SK-N-SH (cell line): ENCODE measurements at regions not wholly inside any gene's neighbourhood (a gene's known extent, or its start where the extent isn't known, plus 50 kb on each side); places are given as distances from the start of the nearest gene placed in this dataset.

Experiments used
- CTCF ChIA-PET: fragments of 300-600, 350-600 bp; formaldehyde crosslinking; extraction: SDS; loops from one replicate; lab custom pipeline; 2021; lab: Yijun Ruan, JAX
- POLR2A ChIA-PET: fragments of 350-600 bp; sonication (Branson Sonifier 250); formaldehyde crosslinking; extraction: SDS; loops from one replicate; lab custom pipeline; 2020; ENCODE audit warnings: antibody characterized with exemption, inconsistent platforms; lab: Yijun Ruan, JAX
- DNase-seq: peaks from one replicate; pipeline ENCODE4 v3.0.0; 2012
- H2AFZ ChIP-seq: fragments of 200-600 bp; sonication (generic); 2 replicates; pipeline ENCODE4 v1.8.1; 2016; ENCODE audit warnings: antibody characterized with exemption, mild to moderate bottlenecking, low read depth
- H3F3A ChIP-seq: fragments of 200-600 bp; sonication (generic); replicated peaks from 2 replicates; pipeline ENCODE3; 2016; ENCODE audit warnings: antibody characterized with exemption, mild to moderate bottlenecking; ENCODE audit not compliant: insufficient read depth
- H3K27ac ChIP-seq, 2 experiments: fragments of 200-500 bp in 1 of 2; fragments of 200-600 bp in 1 of 2; sonication (Bioruptor generic) in 1 of 2; sonication (generic), shearing (Covaris generic) in 1 of 2; 2 replicates each; pipeline versions ENCODE4 v1.5.1 to v1.6.1; 2014 to 2016; ENCODE audit warnings: low read depth in 2 of 2, inconsistent platforms in 1 of 2, low read length in 1 of 2, mild to moderate bottlenecking in 1 of 2, mixed read lengths in 1 of 2
- H3K27me3 ChIP-seq: fragments of 200-600 bp; sonication (generic), shearing (Covaris generic); 2 replicates; pipeline ENCODE4 v1.6.1; 2016; ENCODE audit warnings: mixed run types; ENCODE audit not compliant: insufficient read depth
- H3K36me3 ChIP-seq, 2 experiments: fragments of 200-500 bp in 1 of 2; fragments of 200-600 bp in 1 of 2; sonication (Bioruptor generic) in 1 of 2; sonication (generic) in 1 of 2; replicated peaks in 1 of 2; 2 replicates each; pipeline versions ENCODE3 to v1.5.1; 2014 to 2016; ENCODE audit warnings: low read length in 1 of 2, mild to moderate bottlenecking in 1 of 2; ENCODE audit not compliant: insufficient read depth in 2 of 2, control insufficient read depth in 1 of 2
- H3K4me1 ChIP-seq, 2 experiments: fragments of 200-500 bp in 1 of 2; fragments of 200-600 bp in 1 of 2; sonication (Bioruptor generic) in 1 of 2; sonication (generic), shearing (Covaris generic) in 1 of 2; 2 replicates each; pipeline versions ENCODE4 v1.5.1 to v1.6.1; 2014 to 2016; ENCODE audit warnings: low read depth in 1 of 2, low read length in 1 of 2, mixed run types in 1 of 2; ENCODE audit not compliant: insufficient read depth in 2 of 2, control insufficient read depth in 1 of 2
- H3K4me2 ChIP-seq: fragments of 200-600 bp; sonication (generic), shearing (Covaris generic); 2 replicates; pipeline ENCODE4 v1.6.1; 2017; ENCODE audit warnings: mixed run types
- H3K4me3 ChIP-seq, 2 experiments: fragments of 200-500 bp in 1 of 2; fragments of 200-600 bp in 1 of 2; sonication (Bioruptor generic) in 1 of 2; sonication (generic), shearing (Covaris generic) in 1 of 2; 2 replicates each; pipeline versions ENCODE4 v1.5.1 to v1.8.1; 2014 to 2016; ENCODE audit warnings: low read depth in 2 of 2, inconsistent platforms in 1 of 2, low read length in 1 of 2, mild to moderate bottlenecking in 1 of 2, mixed read lengths in 1 of 2, moderate library complexity in 1 of 2
- H3K79me2 ChIP-seq: fragments of 200-600 bp; sonication (generic); 2 replicates; pipeline ENCODE4 v1.8.1; 2017; ENCODE audit warnings: mild to moderate bottlenecking; ENCODE audit not compliant: insufficient read depth
- H3K9ac ChIP-seq: fragments of 200-600 bp; sonication (generic); 2 replicates; pipeline ENCODE4 v1.6.1; 2017; ENCODE audit warnings: mixed run types
- H3K9me2 ChIP-seq: fragments of 200-600 bp; sonication (generic); 2 replicates; pipeline ENCODE4 v1.6.1; 2017; ENCODE audit warnings: mixed run types
- H3K9me3 ChIP-seq: fragments of 200-600 bp; sonication (generic); 2 replicates; pipeline ENCODE4 v1.6.1; 2017; ENCODE audit warnings: mixed run types, mild to moderate bottlenecking, moderate library complexity
- H4K20me1 ChIP-seq: fragments of 200-600 bp; sonication (generic); 2 replicates; pipeline ENCODE4 v1.6.1; 2017; ENCODE audit warnings: mild to moderate bottlenecking, mixed run types; ENCODE audit not compliant: insufficient read depth
- CTCF ChIP-seq: fragments of 200-600 bp; sonication (generic); IDR thresholded peaks from 2 replicates; pipeline ENCODE4 v1.6.1; 2017; ENCODE audit warnings: antibody characterized with exemption, mild to moderate bottlenecking, moderate library complexity
- ELF1 ChIP-seq: IDR thresholded peaks from 2 replicates; pipeline ENCODE4 v1.4.0; 2012
- EZH2phosphoT487 ChIP-seq: fragments of 200-600 bp; sonication (generic); IDR thresholded peaks from 2 replicates; pipeline ENCODE4 v1.6.1; 2017; ENCODE audit warnings: low read depth, mixed run types, mild to moderate bottlenecking, antibody characterized with exemption, moderate library complexity, borderline replicate concordance
- POLR2AphosphoS5 ChIP-seq: IDR thresholded peaks from 2 replicates; pipeline ENCODE4 v1.6.1; 2012; ENCODE audit warnings: low read depth, low read length
- RCOR1 ChIP-seq: fragments of 150-350 bp; IDR thresholded peaks from 2 replicates; pipeline ENCODE4 v1.6.1; 2017; ENCODE audit warnings: antibody characterized with exemption, low read length
- USF1 ChIP-seq: IDR thresholded peaks from 2 replicates; pipeline ENCODE4 v1.4.0; 2012; ENCODE audit warnings: low read depth, borderline replicate concordance
- YY1 ChIP-seq: IDR thresholded peaks from 2 replicates; pipeline ENCODE4 v1.4.0; 2012; ENCODE audit warnings: low read depth, mild to moderate bottlenecking
- WGBS: methylation state at CpG from one replicate; pipeline ENCODE4 v1.1.6; 2017; ENCODE audit warnings: low lambda C conversion rate; 5-methylcytosine and 5-hydroxymethylcytosine counted together
- TF ChIP-seq, protein P1 (sequence below): IDR thresholded peaks from 2 replicates; pipeline ENCODE4 v1.6.1; 2012; ENCODE audit warnings: mild to moderate bottlenecking, low read depth, low read length, moderate library complexity
- TF ChIP-seq, protein P2 (sequence below): IDR thresholded peaks from 2 replicates; pipeline ENCODE4; 2012

DNA sequence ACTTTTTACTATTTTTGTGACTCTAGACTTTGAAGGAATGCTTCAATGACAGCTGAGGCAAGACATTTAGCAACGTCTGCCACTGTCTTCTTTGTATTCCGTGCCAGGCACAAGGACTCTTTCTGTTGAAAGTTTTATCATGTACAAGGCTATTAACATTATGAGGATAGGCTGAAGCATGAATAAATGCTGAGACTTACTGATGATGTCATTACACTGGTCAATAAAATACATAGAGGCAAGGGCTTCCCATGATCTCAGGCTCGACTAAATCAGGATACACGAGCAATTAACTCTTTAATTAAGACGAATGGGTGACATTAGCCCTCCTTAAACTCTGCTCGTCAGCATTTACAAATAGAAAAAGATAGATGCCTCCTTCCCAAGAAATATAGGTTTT lies 1393.3 kb upstream of the WWC1 start:
- POLR2A ChIA-PET: no interaction called here

More for the DNA sequence above, 1393.3 kb upstream of the WWC1 start:
- H3K4me2 ChIP-seq: no peak overlapping the region
- no peaks in the 10 kb centered on the region for H3K27me3 ChIP-seq
- H2AFZ ChIP-seq: no peak overlapping the region
- no peaks in the 10 kb centered on the region for H3K9me3 ChIP-seq
- H3K9me2 ChIP-seq: no peaks in the 10 kb centered on the region
- DNase-seq: no peak
- TF ChIP-seq, protein P1, sequence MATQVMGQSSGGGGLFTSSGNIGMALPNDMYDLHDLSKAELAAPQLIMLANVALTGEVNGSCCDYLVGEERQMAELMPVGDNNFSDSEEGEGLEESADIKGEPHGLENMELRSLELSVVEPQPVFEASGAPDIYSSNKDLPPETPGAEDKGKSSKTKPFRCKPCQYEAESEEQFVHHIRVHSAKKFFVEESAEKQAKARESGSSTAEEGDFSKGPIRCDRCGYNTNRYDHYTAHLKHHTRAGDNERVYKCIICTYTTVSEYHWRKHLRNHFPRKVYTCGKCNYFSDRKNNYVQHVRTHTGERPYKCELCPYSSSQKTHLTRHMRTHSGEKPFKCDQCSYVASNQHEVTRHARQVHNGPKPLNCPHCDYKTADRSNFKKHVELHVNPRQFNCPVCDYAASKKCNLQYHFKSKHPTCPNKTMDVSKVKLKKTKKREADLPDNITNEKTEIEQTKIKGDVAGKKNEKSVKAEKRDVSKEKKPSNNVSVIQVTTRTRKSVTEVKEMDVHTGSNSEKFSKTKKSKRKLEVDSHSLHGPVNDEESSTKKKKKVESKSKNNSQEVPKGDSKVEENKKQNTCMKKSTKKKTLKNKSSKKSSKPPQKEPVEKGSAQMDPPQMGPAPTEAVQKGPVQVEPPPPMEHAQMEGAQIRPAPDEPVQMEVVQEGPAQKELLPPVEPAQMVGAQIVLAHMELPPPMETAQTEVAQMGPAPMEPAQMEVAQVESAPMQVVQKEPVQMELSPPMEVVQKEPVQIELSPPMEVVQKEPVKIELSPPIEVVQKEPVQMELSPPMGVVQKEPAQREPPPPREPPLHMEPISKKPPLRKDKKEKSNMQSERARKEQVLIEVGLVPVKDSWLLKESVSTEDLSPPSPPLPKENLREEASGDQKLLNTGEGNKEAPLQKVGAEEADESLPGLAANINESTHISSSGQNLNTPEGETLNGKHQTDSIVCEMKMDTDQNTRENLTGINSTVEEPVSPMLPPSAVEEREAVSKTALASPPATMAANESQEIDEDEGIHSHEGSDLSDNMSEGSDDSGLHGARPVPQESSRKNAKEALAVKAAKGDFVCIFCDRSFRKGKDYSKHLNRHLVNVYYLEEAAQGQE: no peak
- no peak for TF ChIP-seq RCOR1
- no peak for TF ChIP-seq POLR2AphosphoS5
- TF ChIP-seq USF1: no peak
- no peak for TF ChIP-seq YY1
- no peak for TF ChIP-seq EZH2phosphoT487
- TF ChIP-seq CTCF: no peak
- TF ChIP-seq ELF1: no peak
- TF ChIP-seq, protein P2, sequence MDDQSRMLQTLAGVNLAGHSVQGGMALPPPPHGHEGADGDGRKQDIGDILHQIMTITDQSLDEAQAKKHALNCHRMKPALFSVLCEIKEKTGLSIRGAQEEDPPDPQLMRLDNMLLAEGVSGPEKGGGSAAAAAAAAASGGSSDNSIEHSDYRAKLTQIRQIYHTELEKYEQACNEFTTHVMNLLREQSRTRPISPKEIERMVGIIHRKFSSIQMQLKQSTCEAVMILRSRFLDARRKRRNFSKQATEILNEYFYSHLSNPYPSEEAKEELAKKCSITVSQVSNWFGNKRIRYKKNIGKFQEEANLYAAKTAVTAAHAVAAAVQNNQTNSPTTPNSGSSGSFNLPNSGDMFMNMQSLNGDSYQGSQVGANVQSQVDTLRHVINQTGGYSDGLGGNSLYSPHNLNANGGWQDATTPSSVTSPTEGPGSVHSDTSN: no peak
- H3K4me3 ChIP-seq: no peak overlapping the region
- H3K4me1 ChIP-seq: no peaks in the 10 kb centered on the region
- no peak overlapping the region for H3K9ac ChIP-seq
- no peaks in the 10 kb centered on the region for H3K79me2 ChIP-seq
- H3F3A ChIP-seq: no peaks in the 10 kb centered on the region
- H4K20me1 ChIP-seq: no peaks in the 10 kb centered on the region
- WGBS: 41% methylated on average over 6 of the region's 6 CpGs
- H3K27ac ChIP-seq: no peak overlapping the region
- CTCF ChIA-PET: no interaction called here
- no peaks in the 10 kb centered on the region for H3K36me3 ChIP-seq
